Activated T-cell treated with anti-CD3 and anti-CD28 coated beads, Interleukin-2, amount 50 U/mL, for 48 hours (primary cell): ENCODE measurements at regions not wholly inside any gene's neighbourhood (a gene's known extent, or its start where the extent isn't known, plus 50 kb on each side); places are given as distances from the start of the nearest gene placed in this dataset.

Experiments used
- DNase-seq, 2 experiments: peaks; one replicate each; pipeline ENCODE4 v3.0.0-alpha.2; 2020

- no peak for DNase-seq
Observed at GRCh38 chr3:66128623-66129022, 89.9 kb upstream of the MAGI1 start.

- no peak for DNase-seq
Observed at GRCh38 chr3:66121318-66121717, 82.6 kb upstream of the MAGI1 start.

GRCh38 chr3:66115858-66116654 lies 77.3 kb upstream of the MAGI1 start:
- no peak for DNase-seq

- DNase-seq, result no peak
Observed at GRCh38 chr3:66113542-66113941, 74.8 kb upstream of the MAGI1 start.

- no peak for DNase-seq
Observed at GRCh38 chr3:66110840-66111239, 72.1 kb upstream of the MAGI1 start.

- DNase-seq, result no peak
Observed at GRCh38 chr3:66107855-66108254, 69.1 kb upstream of the MAGI1 start.

- DNase-seq, result no peak
Observed at GRCh38 chr3:66106788-66107187, 68.1 kb upstream of the MAGI1 start.

GRCh38 chr3:66104535-66104934 lies 65.8 kb upstream of the MAGI1 start:
- DNase-seq, result no peak

- DNase-seq, result no peak
Observed at GRCh38 chr3:66103729-66104128, 65.0 kb upstream of the MAGI1 start.

- no peak for DNase-seq
Observed at GRCh38 chr3:66101901-66102300, 63.2 kb upstream of the MAGI1 start.

GRCh38 chr3:66099541-66100065 lies 60.9 kb upstream of the MAGI1 start:
- no peak for DNase-seq

GRCh38 chr3:66098436-66098835 lies 59.7 kb upstream of the MAGI1 start:
- DNase-seq, result no peak

- no peak for DNase-seq
Observed at GRCh38 chr3:66097647-66098046, 58.9 kb upstream of the MAGI1 start.

- no peak for DNase-seq
Observed at GRCh38 chr3:66095295-66096001, 56.7 kb upstream of the MAGI1 start.

- DNase-seq, result no peak
Observed at GRCh38 chr3:66093981-66094380, 55.3 kb upstream of the MAGI1 start.

GRCh38 chr3:66092175-66092995 lies 53.7 kb upstream of the MAGI1 start:
- DNase-seq, result no peak
